ENCODE measurements at regions not wholly inside any gene's neighbourhood (a gene's known extent, or its start where the extent isn't known, plus 50 kb on each side); places are given as distances from the start of the nearest gene placed in this dataset.
"Not testable (repeated sequence)": the region's sequence is repeated elsewhere in the genome, so short reads cannot be mapped to it uniquely, and the experiment has no call there.

- Histone ChIP-seq H3K9me3 (ENCODE audit: control insufficient read depth, low read depth, low read length) (no peaks in the 10 kb centered on the region), H3K27ac (ENCODE audit: low read length) (no peak overlapping the region), H3K36me3 (ENCODE audit: control insufficient read depth, insufficient read depth, low read length) (no peaks in the 10 kb centered on the region), H3K4me1 (ENCODE audit: control insufficient read depth, insufficient read depth, low read length) (no peaks in the 10 kb centered on the region), H3K27me3 (ENCODE audit: control insufficient read depth, insufficient read depth, low read length) (no peaks in the 10 kb centered on the region), H3K4me3 (ENCODE audit: low read length) (no peak overlapping the region)
- 100% methylated on average over 1 of the region's 8 CpGs for WGBS (ENCODE audit: insufficient coverage, low lambda C conversion rate)
- DNase-seq = no peak
Measured at GRCh38 chr7:65475734-65476319, 102.2 kb downstream of the ZNF92 start.

- Histone ChIP-seq H3K9me3 (ENCODE audit: control insufficient read depth, low read depth, low read length) (no peaks in the 10 kb centered on the region), H3K4me1 (ENCODE audit: control insufficient read depth, insufficient read depth, low read length) (no peaks in the 10 kb centered on the region), H3K4me3 (ENCODE audit: low read length) (no peak overlapping the region), H3K36me3 (ENCODE audit: control insufficient read depth, insufficient read depth, low read length) (no peaks in the 10 kb centered on the region), H3K27ac (ENCODE audit: low read length) (no peak overlapping the region), H3K27me3 (ENCODE audit: control insufficient read depth, insufficient read depth, low read length) (no peaks in the 10 kb centered on the region)
- WGBS (ENCODE audit: insufficient coverage, low lambda C conversion rate) = no CpG with 5 or more reads among the region's 6 CpGs
- no peak for DNase-seq
Measured at GRCh38 chr7:65477326-65477725, 103.7 kb downstream of the ZNF92 start.

DNA sequence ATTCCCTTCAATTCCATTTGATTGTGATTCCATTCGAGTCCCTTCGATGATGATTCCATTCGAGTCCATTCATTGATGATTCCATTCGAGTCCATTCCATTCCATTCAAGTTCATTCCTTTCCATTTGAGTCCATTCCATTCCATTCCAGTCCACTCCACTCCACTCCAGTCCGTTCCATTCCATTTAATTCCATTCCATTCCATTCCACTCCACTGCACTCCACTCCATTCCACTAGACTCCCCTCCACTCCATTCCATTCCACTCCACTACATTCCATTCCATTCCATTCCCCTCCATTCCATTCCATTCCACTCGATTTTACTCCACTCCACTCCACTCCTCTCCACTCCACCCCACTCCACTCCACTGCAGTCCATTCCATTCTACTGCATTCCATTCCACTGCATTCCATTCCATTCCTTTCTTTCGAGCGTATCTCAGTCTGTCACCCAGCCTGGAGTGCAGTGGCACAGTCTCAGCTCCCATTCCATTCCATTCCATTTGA, 115.7 kb downstream of the ZNF92 start:
- WGBS (ENCODE audit: insufficient coverage, low lambda C conversion rate) = 80% methylated on average over 6 of the region's 8 CpGs
- no peak overlapping the region for H3K4me3 ChIP-seq (ENCODE audit: low read length)
- H3K36me3 ChIP-seq (ENCODE audit: control insufficient read depth, insufficient read depth, low read length) = no peaks in the 10 kb centered on the region
- no peaks in the 10 kb centered on the region for H3K4me1 ChIP-seq (ENCODE audit: control insufficient read depth, insufficient read depth, low read length)
- peaks cover 13% of the 10 kb centered on the region for H3K9me3 ChIP-seq (ENCODE audit: control insufficient read depth, low read depth, low read length)
- no peak overlapping the region for H3K27ac ChIP-seq (ENCODE audit: low read length)
- H3K27me3 ChIP-seq (ENCODE audit: control insufficient read depth, insufficient read depth, low read length) = no peaks in the 10 kb centered on the region
- no peak for DNase-seq

DNA sequence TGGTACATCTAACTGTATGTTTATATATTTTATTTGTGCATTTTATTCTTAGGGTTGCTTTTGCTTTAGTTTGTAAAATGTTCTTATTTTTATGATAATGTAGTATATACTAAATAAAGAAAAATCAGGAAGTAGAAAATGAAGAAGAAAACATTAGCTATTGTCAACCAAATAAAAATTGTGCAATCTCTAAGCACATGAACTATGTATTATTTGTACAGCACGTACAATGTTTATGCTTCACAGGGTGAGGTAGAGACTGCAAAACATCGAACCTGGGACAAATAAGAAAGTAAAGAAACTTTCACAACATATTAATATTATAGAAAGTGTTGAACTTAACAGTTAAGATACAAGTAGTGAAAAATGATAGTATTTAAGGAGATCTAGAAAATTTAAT, 123.0 kb downstream of the ZNF92 start:
- H3K27ac ChIP-seq (ENCODE audit: low read length); H3K9me3 ChIP-seq (ENCODE audit: control insufficient read depth, low read depth, low read length); H3K27me3 ChIP-seq (ENCODE audit: control insufficient read depth, insufficient read depth, low read length); H3K4me1 ChIP-seq (ENCODE audit: control insufficient read depth, insufficient read depth, low read length); DNase-seq; H3K36me3 ChIP-seq (ENCODE audit: control insufficient read depth, insufficient read depth, low read length); H3K4me3 ChIP-seq (ENCODE audit: low read length): not testable (repeated sequence)
- 80% methylated on average over 1 of the region's 2 CpGs for WGBS (ENCODE audit: insufficient coverage, low lambda C conversion rate)

DNA sequence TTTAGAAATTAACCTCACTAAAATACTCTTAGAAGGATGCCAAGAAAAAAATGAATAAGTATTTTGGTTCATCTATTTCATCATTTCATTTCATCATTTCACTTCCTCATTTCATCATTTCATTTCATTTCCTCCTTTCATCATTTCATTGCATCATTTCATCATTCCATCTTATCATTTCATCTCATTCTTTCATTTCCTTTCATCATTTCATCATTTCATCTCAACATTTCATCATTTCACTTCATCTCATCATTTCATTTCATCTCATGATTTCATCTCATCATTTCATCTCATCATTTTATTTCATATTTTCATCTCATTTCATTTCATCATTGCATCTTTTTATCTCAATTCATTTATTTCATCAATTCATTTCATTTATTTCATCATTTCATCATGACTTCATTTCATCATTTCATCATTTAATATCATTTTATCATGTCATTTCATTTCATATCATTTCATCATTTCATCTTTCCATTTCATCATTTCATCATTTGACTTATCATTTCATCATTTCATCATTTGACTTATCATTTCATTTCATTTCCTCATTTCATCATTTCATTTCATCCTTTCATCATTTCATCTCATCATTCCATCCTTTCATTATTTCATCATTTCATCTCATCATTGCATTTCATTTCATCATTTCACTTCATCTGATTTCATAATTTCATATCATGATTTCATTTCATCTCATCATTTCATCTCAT, 129.9 kb downstream of the ZNF92 start:
- no peaks in the 10 kb centered on the region for H3K9me3 ChIP-seq (ENCODE audit: control insufficient read depth, low read depth, low read length)
- no peak overlapping the region for H3K27ac ChIP-seq (ENCODE audit: low read length)
- no peak for DNase-seq
- H3K4me3 ChIP-seq (ENCODE audit: low read length) = no peak overlapping the region
- H3K36me3 ChIP-seq (ENCODE audit: control insufficient read depth, insufficient read depth, low read length) = no peaks in the 10 kb centered on the region
- no peaks in the 10 kb centered on the region for H3K27me3 ChIP-seq (ENCODE audit: control insufficient read depth, insufficient read depth, low read length)
- no peaks in the 10 kb centered on the region for H3K4me1 ChIP-seq (ENCODE audit: control insufficient read depth, insufficient read depth, low read length)

GRCh38 chr7:65504504-65505319, 131.1 kb downstream of the ZNF92 start:
- not testable (repeated sequence) for H3K9me3 ChIP-seq (ENCODE audit: control insufficient read depth, low read depth, low read length); H3K36me3 ChIP-seq (ENCODE audit: control insufficient read depth, insufficient read depth, low read length); H3K4me1 ChIP-seq (ENCODE audit: control insufficient read depth, insufficient read depth, low read length); H3K4me3 ChIP-seq (ENCODE audit: low read length); H3K27ac ChIP-seq (ENCODE audit: low read length); H3K27me3 ChIP-seq (ENCODE audit: control insufficient read depth, insufficient read depth, low read length)
- 75% methylated on average over 1 of the region's 1 CpG for WGBS (ENCODE audit: insufficient coverage, low lambda C conversion rate)
- peak in 1 of 2 donors; percentile 4 for DNase-seq

- not testable (repeated sequence) for H3K4me1 ChIP-seq (ENCODE audit: control insufficient read depth, insufficient read depth, low read length); H3K4me3 ChIP-seq (ENCODE audit: low read length); H3K9me3 ChIP-seq (ENCODE audit: control insufficient read depth, low read depth, low read length); H3K27ac ChIP-seq (ENCODE audit: low read length); H3K36me3 ChIP-seq (ENCODE audit: control insufficient read depth, insufficient read depth, low read length)
- 76% methylated on average over 3 of the region's 3 CpGs for WGBS (ENCODE audit: insufficient coverage, low lambda C conversion rate)
- DNase-seq = peak in 1 of 2 donors; percentile 7
- H3K27me3 ChIP-seq (ENCODE audit: control insufficient read depth, insufficient read depth, low read length) = peaks cover 13% of the 10 kb centered on the region
Measured at GRCh38 chr7:65505320-65505633, 131.6 kb downstream of the ZNF92 start.

DNA sequence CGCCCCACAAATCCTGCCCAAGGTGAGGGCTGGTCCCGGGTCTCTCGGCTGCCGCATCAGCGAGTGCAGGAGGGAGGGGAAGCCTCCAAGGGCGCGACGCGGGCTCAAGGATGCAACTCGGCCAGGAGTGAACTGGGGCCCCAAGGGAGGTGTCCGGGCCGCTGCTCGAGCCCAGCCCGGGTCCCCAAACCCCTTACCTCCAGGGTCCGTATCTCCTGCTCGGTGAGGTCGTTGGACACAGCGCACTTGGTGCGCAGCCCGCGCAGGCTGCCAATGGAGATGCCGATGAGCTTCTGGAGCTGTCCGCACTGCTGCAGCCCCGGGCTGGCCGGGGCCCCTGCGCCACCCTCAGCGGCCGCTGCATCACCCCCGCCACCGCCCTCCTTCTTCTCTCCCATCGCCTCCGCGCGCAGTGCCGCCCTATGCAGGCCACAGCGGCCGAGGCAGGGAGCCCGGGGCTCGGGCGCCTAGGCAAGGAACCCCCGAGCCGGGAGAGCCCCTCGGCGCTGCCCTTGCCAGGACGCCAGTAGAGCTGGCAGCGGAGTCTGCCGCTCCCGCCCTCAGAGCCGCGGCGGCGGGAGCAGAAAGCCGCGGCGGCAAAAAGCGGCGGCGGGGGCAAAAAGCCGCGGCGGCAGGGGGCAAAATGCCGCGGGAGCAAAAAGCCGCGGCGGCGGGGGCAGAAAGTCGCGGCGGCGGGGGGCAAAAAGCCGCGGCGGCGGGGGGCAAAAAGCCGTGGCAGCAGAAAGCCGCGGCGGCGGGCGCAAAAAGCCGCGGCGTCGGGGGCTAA, 135.1 kb downstream of the ZNF92 start:
- Histone ChIP-seq H3K27me3 (ENCODE audit: control insufficient read depth, insufficient read depth, low read length) (peaks cover 25% of the 10 kb centered on the region), H3K4me3 (ENCODE audit: low read length) (peak overlapping the region; percentile 49)
- no CpG with 5 or more reads among the region's 85 CpGs for WGBS (ENCODE audit: insufficient coverage, low lambda C conversion rate)
- H3K4me1 ChIP-seq (ENCODE audit: control insufficient read depth, insufficient read depth, low read length); H3K27ac ChIP-seq (ENCODE audit: low read length); H3K36me3 ChIP-seq (ENCODE audit: control insufficient read depth, insufficient read depth, low read length); H3K9me3 ChIP-seq (ENCODE audit: control insufficient read depth, low read depth, low read length): not testable (repeated sequence)
- peak in 1 of 2 donors; percentile 5 for DNase-seq

DNA sequence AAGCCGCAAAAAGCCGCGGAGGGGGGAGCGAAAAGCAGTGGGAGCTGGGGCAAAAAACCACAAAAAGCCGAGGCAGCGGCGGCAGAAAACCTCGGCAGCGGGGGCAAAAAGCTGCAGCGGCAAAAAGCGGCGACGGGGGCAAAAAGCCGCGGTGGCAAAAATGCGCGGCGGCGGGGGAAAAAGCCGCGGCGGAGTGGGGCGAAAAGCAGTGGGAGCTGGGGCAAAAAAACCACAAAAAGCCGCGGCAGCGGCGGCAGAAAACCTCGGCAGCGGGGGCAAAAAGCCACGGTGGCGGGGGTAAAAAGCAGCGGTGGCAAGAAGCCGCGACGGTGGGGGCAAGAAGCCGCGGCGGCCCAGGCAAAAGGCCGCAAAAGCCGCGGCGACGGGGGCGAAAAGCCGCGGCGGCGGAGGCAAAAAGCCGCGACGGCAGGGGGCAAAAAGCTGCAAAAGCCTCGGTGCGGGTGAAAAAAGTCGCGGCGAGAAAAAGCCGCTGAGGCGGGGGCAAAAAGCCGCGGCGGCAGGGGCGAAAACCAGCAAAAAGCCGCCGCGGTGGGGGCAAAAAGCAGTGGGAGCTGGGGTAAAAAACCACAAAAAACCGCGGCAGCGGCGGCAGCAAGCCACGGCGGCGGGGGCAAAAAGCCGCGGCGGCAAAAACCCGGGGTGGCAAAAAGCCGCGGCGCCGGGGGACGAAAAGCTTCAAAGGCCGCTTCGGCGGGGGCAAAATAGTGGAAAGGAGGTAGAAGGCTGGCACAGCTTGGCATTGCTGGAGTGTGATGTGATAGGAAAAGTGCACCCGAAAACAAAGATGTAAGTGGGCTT, 135.9 kb downstream of the ZNF92 start:
- Histone ChIP-seq H3K27me3 (ENCODE audit: control insufficient read depth, insufficient read depth, low read length) (peaks cover 25% of the 10 kb centered on the region), H3K27ac (ENCODE audit: low read length) (no peak overlapping the region), H3K4me1 (ENCODE audit: control insufficient read depth, insufficient read depth, low read length) (no peaks in the 10 kb centered on the region), H3K9me3 (ENCODE audit: control insufficient read depth, low read depth, low read length) (peaks cover 3% of the 10 kb centered on the region), H3K36me3 (ENCODE audit: control insufficient read depth, insufficient read depth, low read length) (no peaks in the 10 kb centered on the region), H3K4me3 (ENCODE audit: low read length) (peak overlapping the region; percentile 49)
- DNase-seq = peak in 1 of 2 donors; percentile 12
- whole genome bisulfite sequencing (ENCODE audit: insufficient coverage, low lambda C conversion rate) = 0% methylated on average over 5 of the region's 85 CpGs

DNA sequence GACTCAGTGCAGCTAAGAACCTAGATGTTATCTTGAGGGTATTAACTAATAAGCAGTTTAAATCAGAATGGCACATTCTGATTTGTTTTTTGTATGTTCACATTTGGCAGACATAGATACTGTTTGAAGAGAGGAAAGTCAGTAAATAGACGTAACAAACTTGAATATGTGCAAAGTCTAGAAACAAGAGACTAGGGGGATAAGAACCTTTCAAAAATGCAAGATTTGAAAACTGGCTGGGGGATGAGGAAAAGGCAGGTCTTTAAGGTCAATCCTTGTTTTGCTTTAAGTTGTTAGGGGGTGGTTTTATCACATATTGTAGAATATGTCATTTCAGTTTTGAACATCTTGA, 136.5 kb downstream of the ZNF92 start:
- WGBS (ENCODE audit: insufficient coverage, low lambda C conversion rate) = no CpG with 5 or more reads among the region's 1 CpG
- H3K27me3 ChIP-seq (ENCODE audit: control insufficient read depth, insufficient read depth, low read length) = peaks cover 25% of the 10 kb centered on the region
- not testable (repeated sequence) for H3K4me1 ChIP-seq (ENCODE audit: control insufficient read depth, insufficient read depth, low read length); H3K4me3 ChIP-seq (ENCODE audit: low read length); H3K36me3 ChIP-seq (ENCODE audit: control insufficient read depth, insufficient read depth, low read length); DNase-seq; H3K27ac ChIP-seq (ENCODE audit: low read length); H3K9me3 ChIP-seq (ENCODE audit: control insufficient read depth, low read depth, low read length)

Measured in large intestine (tissue), 3 donors.